ENCODE measurements at regions not wholly inside any gene's neighbourhood (a gene's known extent, or its start where the extent isn't known, plus 50 kb on each side); places are given as distances from the start of the nearest gene placed in this dataset.

GRCh38 chr3:28808068-28808467 is 459.4 kb upstream of the AZI2 start:
- WGBS = 72% methylated on average over 4 of the region's 4 CpGs
- no peaks in the 10 kb centered on the region for H3K27me3 ChIP-seq

DNA sequence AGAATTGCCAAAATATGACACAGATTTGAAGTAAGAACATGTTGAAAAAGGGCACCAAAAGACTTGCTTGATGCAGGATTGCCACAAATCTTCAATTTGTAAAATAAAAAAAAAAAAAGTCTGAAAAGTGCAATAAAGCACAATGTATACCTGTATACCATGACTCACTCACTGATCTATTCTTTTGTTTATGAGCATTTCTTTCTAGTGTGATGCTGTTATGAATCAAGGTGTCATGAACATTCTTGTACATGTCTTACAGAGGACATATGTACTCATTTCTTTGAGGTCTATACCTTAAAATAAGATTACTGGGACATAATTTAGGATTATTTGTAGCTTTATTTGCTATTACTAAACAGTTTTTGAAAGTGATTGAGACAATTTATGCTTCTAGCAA is 464.9 kb upstream of the RBMS3 start:
- Histone ChIP-seq H3K4me1 (no peaks in the 10 kb centered on the region), H3K27me3 (no peaks in the 10 kb centered on the region), H3K9me3 (no peaks in the 10 kb centered on the region), H3K36me3 (no peaks in the 10 kb centered on the region), H3K4me3 (no peak overlapping the region), H3K27ac (no peak overlapping the region)
- no peak for TF ChIP-seq EP300 (IDR thresholded peaks at IDR 0.05)
- no peak for TF ChIP-seq POLR2AphosphoS5 (IDR thresholded peaks at IDR 0.05)
- TF ChIP-seq CTCF (IDR thresholded peaks at IDR 0.05) = no peak
- no peak for TF ChIP-seq POLR2A (IDR thresholded peaks at IDR 0.05)
- DNase-seq (ENCODE audit: low spot score in 2 of 2) = no peak

More at GRCh38 chr3:28808068-28808467, 459.4 kb upstream of the AZI2 start:
- Histone ChIP-seq H3K4me3 (no peak overlapping the region), H3K9me3 (no peaks in the 10 kb centered on the region), H3K36me3 (no peaks in the 10 kb centered on the region), H3K4me1 (no peaks in the 10 kb centered on the region), H3K27ac (no peak overlapping the region)
- DNase-seq (ENCODE audit: low spot score in 2 of 2) = no peak
- TF ChIP-seq POLR2A (IDR thresholded peaks at IDR 0.05) (no peak), CTCF (IDR thresholded peaks at IDR 0.05) (no peak), POLR2AphosphoS5 (IDR thresholded peaks at IDR 0.05) (no peak), EP300 (IDR thresholded peaks at IDR 0.05) (no peak)

DNA sequence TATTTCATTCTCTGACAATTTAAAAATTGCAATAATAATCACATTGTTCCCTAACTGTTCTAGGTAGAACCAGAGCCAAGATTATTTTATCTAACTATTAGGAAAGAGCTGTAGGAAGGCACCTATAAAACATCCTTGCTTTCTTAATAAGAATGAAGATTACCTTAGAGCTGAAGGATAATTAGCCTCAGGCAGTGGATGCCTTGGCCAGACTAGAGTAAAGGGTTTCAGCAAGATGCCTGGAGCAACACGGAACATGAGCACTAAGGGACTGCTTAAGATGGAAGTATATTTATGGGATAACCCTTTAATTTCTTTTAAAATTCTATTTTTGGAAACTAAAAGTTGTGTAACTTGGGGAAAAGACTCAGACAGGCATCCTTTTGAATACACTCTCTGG is 456.6 kb upstream of the RBMS3 start:
- Histone ChIP-seq H3K4me1 (no peaks in the 10 kb centered on the region), H3K4me3 (no peak overlapping the region), H3K36me3 (no peaks in the 10 kb centered on the region), H3K9me3 (no peaks in the 10 kb centered on the region), H3K27ac (no peak overlapping the region), H3K27me3 (no peaks in the 10 kb centered on the region)
- 40% methylated on average over 1 of the region's 1 CpG for WGBS
- TF ChIP-seq EP300 (IDR thresholded peaks at IDR 0.05) (no peak), POLR2A (IDR thresholded peaks at IDR 0.05) (no peak), POLR2AphosphoS5 (IDR thresholded peaks at IDR 0.05) (no peak), CTCF (IDR thresholded peaks at IDR 0.05) (no peak)
- DNase-seq (ENCODE audit: low spot score in 2 of 2) = no peak

DNA sequence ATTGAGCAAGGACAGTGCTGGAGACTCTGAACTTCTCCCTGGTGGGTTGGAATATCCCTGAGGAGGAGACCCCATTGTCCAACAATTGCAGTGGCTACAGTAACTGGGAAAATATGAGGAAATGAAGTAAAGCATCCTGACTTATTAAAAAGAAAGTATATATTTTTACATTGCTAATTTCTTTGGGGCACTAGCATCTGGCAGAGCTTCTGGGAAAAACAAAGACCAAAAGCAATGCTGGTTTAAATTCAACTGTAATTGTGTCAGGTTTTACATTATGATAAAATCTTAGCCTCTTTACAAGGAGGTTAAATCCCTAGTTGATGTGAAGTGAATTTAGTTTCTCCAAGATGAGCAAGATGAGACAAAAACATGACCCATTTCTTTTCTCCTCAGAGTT is 454.0 kb upstream of the RBMS3 start:
- no peaks in the 10 kb centered on the region for H3K9me3 ChIP-seq
- no peak for TF ChIP-seq EP300 (IDR thresholded peaks at IDR 0.05)
- no peak for TF ChIP-seq CTCF (IDR thresholded peaks at IDR 0.05)
- TF ChIP-seq POLR2AphosphoS5 (IDR thresholded peaks at IDR 0.05) = no peak
- no peak for TF ChIP-seq POLR2A (IDR thresholded peaks at IDR 0.05)
- no peak overlapping the region for H3K4me3 ChIP-seq
- no peak for DNase-seq (ENCODE audit: low spot score in 2 of 2)
- no peaks in the 10 kb centered on the region for H3K4me1 ChIP-seq
- H3K27ac ChIP-seq = no peak overlapping the region
- no peaks in the 10 kb centered on the region for H3K36me3 ChIP-seq
- no peaks in the 10 kb centered on the region for H3K27me3 ChIP-seq

DNA sequence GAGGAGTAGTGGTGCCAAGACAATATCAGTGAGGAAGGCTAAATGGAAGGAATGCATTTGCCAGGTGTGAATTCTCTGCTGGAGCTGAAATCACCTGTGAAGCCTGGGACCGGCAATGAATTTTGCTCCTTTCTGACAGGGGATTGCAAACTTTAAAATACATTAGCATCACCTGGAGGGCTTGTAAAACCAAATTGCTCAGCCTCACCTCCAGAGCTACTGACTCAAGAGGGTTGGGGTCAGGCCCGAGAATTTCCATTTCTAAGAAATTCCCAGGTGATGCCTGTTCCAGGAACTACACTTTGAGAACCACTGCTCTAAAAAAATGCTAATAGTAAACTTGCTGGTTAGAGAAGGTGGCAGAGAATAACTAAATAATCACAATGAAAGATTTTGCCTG is 445.6 kb upstream of the RBMS3 start:
- Histone ChIP-seq H3K27me3 (no peaks in the 10 kb centered on the region), H3K4me1 (peaks cover 3% of the 10 kb centered on the region), H3K4me3 (no peak overlapping the region), H3K36me3 (no peaks in the 10 kb centered on the region), H3K9me3 (no peaks in the 10 kb centered on the region), H3K27ac (no peak overlapping the region)
- no peak for DNase-seq (ENCODE audit: low spot score in 2 of 2)
- TF ChIP-seq POLR2AphosphoS5 (IDR thresholded peaks at IDR 0.05) (no peak), POLR2A (IDR thresholded peaks at IDR 0.05) (no peak), CTCF (IDR thresholded peaks at IDR 0.05) (no peak), EP300 (IDR thresholded peaks at IDR 0.05) (no peak)
- WGBS = 67% methylated on average over 2 of the region's 2 CpGs
